H1 (cell line): ENCODE measurements at regions not wholly inside any gene's neighbourhood (a gene's known extent, or its start where the extent isn't known, plus 50 kb on each side); places are given as distances from the start of the nearest gene placed in this dataset.

ENCODE experiments used
- KDM4A ChIP-seq: IDR thresholded peaks from one replicate; pipeline ENCODE4 v1.7.1; 2012; ENCODE audit warnings: low read depth, mild to moderate bottlenecking, moderate library complexity, low read length, inconsistent platforms; ENCODE audit not compliant: severe bottlenecking
- RAD21 ChIP-seq, 2 experiments: IDR thresholded peaks in 1 of 2; conservative IDR thresholded peaks in 1 of 2; 2 replicates each; pipeline ENCODE4 v1.6.1; 2011; ENCODE audit warnings: low read depth in 2 of 2, low read length in 2 of 2, improper control_type of control experiment in 1 of 2, inconsistent platforms in 1 of 2, mild to moderate bottlenecking in 1 of 2, moderate library complexity in 1 of 2
- SUZ12 ChIP-seq: fragments of 200-600 bp; sonication (generic); IDR thresholded peaks from 2 replicates; pipeline ENCODE4 v1.6.1; 2012; ENCODE audit warnings: mild to moderate bottlenecking, inconsistent platforms, low read length, moderate library complexity, mixed read lengths
- TF ChIP-seq, protein P1 (sequence below): fragments of 300-600 bp; sonication (generic); IDR thresholded peaks from 2 replicates; pipeline ENCODE4 v1.7.1; 2012; ENCODE audit warnings: low read length, moderate library complexity, mild to moderate bottlenecking, inconsistent platforms; ENCODE audit not compliant: insufficient replicate concordance

GRCh38 chr1:87555366-87555765 is 226.7 kb downstream of the LMO4 start (continued):
- TF ChIP-seq, protein P1, sequence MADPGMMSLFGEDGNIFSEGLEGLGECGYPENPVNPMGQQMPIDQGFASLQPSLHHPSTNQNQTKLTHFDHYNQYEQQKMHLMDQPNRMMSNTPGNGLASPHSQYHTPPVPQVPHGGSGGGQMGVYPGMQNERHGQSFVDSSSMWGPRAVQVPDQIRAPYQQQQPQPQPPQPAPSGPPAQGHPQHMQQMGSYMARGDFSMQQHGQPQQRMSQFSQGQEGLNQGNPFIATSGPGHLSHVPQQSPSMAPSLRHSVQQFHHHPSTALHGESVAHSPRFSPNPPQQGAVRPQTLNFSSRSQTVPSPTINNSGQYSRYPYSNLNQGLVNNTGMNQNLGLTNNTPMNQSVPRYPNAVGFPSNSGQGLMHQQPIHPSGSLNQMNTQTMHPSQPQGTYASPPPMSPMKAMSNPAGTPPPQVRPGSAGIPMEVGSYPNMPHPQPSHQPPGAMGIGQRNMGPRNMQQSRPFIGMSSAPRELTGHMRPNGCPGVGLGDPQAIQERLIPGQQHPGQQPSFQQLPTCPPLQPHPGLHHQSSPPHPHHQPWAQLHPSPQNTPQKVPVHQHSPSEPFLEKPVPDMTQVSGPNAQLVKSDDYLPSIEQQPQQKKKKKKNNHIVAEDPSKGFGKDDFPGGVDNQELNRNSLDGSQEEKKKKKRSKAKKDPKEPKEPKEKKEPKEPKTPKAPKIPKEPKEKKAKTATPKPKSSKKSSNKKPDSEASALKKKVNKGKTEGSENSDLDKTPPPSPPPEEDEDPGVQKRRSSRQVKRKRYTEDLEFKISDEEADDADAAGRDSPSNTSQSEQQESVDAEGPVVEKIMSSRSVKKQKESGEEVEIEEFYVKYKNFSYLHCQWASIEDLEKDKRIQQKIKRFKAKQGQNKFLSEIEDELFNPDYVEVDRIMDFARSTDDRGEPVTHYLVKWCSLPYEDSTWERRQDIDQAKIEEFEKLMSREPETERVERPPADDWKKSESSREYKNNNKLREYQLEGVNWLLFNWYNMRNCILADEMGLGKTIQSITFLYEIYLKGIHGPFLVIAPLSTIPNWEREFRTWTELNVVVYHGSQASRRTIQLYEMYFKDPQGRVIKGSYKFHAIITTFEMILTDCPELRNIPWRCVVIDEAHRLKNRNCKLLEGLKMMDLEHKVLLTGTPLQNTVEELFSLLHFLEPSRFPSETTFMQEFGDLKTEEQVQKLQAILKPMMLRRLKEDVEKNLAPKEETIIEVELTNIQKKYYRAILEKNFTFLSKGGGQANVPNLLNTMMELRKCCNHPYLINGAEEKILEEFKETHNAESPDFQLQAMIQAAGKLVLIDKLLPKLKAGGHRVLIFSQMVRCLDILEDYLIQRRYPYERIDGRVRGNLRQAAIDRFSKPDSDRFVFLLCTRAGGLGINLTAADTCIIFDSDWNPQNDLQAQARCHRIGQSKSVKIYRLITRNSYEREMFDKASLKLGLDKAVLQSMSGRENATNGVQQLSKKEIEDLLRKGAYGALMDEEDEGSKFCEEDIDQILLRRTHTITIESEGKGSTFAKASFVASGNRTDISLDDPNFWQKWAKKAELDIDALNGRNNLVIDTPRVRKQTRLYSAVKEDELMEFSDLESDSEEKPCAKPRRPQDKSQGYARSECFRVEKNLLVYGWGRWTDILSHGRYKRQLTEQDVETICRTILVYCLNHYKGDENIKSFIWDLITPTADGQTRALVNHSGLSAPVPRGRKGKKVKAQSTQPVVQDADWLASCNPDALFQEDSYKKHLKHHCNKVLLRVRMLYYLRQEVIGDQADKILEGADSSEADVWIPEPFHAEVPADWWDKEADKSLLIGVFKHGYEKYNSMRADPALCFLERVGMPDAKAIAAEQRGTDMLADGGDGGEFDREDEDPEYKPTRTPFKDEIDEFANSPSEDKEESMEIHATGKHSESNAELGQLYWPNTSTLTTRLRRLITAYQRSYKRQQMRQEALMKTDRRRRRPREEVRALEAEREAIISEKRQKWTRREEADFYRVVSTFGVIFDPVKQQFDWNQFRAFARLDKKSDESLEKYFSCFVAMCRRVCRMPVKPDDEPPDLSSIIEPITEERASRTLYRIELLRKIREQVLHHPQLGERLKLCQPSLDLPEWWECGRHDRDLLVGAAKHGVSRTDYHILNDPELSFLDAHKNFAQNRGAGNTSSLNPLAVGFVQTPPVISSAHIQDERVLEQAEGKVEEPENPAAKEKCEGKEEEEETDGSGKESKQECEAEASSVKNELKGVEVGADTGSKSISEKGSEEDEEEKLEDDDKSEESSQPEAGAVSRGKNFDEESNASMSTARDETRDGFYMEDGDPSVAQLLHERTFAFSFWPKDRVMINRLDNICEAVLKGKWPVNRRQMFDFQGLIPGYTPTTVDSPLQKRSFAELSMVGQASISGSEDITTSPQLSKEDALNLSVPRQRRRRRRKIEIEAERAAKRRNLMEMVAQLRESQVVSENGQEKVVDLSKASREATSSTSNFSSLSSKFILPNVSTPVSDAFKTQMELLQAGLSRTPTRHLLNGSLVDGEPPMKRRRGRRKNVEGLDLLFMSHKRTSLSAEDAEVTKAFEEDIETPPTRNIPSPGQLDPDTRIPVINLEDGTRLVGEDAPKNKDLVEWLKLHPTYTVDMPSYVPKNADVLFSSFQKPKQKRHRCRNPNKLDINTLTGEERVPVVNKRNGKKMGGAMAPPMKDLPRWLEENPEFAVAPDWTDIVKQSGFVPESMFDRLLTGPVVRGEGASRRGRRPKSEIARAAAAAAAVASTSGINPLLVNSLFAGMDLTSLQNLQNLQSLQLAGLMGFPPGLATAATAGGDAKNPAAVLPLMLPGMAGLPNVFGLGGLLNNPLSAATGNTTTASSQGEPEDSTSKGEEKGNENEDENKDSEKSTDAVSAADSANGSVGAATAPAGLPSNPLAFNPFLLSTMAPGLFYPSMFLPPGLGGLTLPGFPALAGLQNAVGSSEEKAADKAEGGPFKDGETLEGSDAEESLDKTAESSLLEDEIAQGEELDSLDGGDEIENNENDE, result no peak
- TF ChIP-seq KDM4A (no peak), RAD21 (IDR thresholded peaks at IDR 0.05 in 1 of 2, conservative IDR thresholded peaks at IDR 0.05 in 1 of 2; ENCODE audit: low read depth in 2 of 2, low read length in 2 of 2) (no peak), SUZ12 (no peak)
